Colonic mucosa (tissue), 4 donors: ENCODE measurements at regions not wholly inside any gene's neighbourhood (a gene's known extent, or its start where the extent isn't known, plus 50 kb on each side); places are given as distances from the start of the nearest gene placed in this dataset.
"Not testable (repeated sequence)": the region's sequence is repeated elsewhere in the genome, so short reads cannot be mapped to it uniquely, and the experiment has no call there.

ENCODE experiments used
- DNase-seq: peaks from one replicate; pipeline ENCODE4 v3.0.0-alpha.2; 2020
- H3K27ac ChIP-seq: fragments of 200-600 bp; one replicate; pipeline ENCODE4 v1.8.0; 2021
- H3K27me3 ChIP-seq: fragments of 200-600 bp; one replicate; pipeline ENCODE4 v1.8.0; 2021
- H3K36me3 ChIP-seq: fragments of 200-600 bp; one replicate; pipeline ENCODE4 v1.8.0; 2021
- H3K4me1 ChIP-seq: fragments of 200-600 bp; one replicate; pipeline ENCODE4 v1.8.0; 2021; ENCODE audit warnings: mild to moderate bottlenecking
- H3K4me3 ChIP-seq: fragments of 200-600 bp; one replicate; pipeline ENCODE4 v1.8.0; 2021
- H3K9ac ChIP-seq, 2 donors: one replicate each; pipeline ENCODE4 v1.7.0; 2013; ENCODE audit warnings: control low read depth in 2 of 2, low read depth in 2 of 2, low read length in 2 of 2
- H3K9me3 ChIP-seq: fragments of 200-600 bp; one replicate; pipeline ENCODE4 v1.8.0; 2021
- intact Hi-C: fragments of 100-400 bp; cut with DNase I; formaldehyde crosslinking; loops from one replicate; pipeline ENCODE4 v1.14.1; 2022
- TF ChIP-seq, protein P1 (sequence below): fragments of 200-600 bp; IDR thresholded peaks from one replicate; pipeline ENCODE4 v1.8.0; 2022; ENCODE audit warnings: antibody characterized with exemption, mild to moderate bottlenecking
- donor health status: healthy.
- donor health status: DM: no; HTN: no; CAD: no.
- donor health status: DM: no; HTN: no; CAD: no.

- no peak for DNase-seq
- TF ChIP-seq, protein P1, sequence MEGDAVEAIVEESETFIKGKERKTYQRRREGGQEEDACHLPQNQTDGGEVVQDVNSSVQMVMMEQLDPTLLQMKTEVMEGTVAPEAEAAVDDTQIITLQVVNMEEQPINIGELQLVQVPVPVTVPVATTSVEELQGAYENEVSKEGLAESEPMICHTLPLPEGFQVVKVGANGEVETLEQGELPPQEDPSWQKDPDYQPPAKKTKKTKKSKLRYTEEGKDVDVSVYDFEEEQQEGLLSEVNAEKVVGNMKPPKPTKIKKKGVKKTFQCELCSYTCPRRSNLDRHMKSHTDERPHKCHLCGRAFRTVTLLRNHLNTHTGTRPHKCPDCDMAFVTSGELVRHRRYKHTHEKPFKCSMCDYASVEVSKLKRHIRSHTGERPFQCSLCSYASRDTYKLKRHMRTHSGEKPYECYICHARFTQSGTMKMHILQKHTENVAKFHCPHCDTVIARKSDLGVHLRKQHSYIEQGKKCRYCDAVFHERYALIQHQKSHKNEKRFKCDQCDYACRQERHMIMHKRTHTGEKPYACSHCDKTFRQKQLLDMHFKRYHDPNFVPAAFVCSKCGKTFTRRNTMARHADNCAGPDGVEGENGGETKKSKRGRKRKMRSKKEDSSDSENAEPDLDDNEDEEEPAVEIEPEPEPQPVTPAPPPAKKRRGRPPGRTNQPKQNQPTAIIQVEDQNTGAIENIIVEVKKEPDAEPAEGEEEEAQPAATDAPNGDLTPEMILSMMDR = no peak
- Histone ChIP-seq H3K27ac (no peak overlapping the region), H3K9me3 (no peaks in the 10 kb centered on the region), H3K27me3 (no peaks in the 10 kb centered on the region), H3K4me1 (no peaks in the 10 kb centered on the region), H3K9ac (no peak overlapping the region), H3K36me3 (no peaks in the 10 kb centered on the region), H3K4me3 (no peak overlapping the region)
- intact Hi-C loops = no loop called here
Measured at GRCh38 chr5:38138574-38138973, 119.8 kb upstream of the EGFLAM start.

GRCh38 chr5:38135486-38136039 lies 122.8 kb upstream of the EGFLAM start:
- Histone ChIP-seq H3K27me3 (no peaks in the 10 kb centered on the region), H3K27ac (no peak overlapping the region), H3K36me3 (no peaks in the 10 kb centered on the region), H3K9ac (no peak overlapping the region), H3K9me3 (no peaks in the 10 kb centered on the region), H3K4me1 (no peaks in the 10 kb centered on the region), H3K4me3 (no peak overlapping the region)
- TF ChIP-seq, protein P1 = no peak
- DNase-seq = no peak
- intact Hi-C loops = no loop called here

GRCh38 chr5:38134810-38135209 lies 123.5 kb upstream of the EGFLAM start:
- no peak overlapping the region for H3K4me3 ChIP-seq
- intact Hi-C loops = no loop called here
- H3K36me3 ChIP-seq = no peaks in the 10 kb centered on the region
- no peaks in the 10 kb centered on the region for H3K27me3 ChIP-seq
- no peak for DNase-seq
- H3K27ac ChIP-seq = no peak overlapping the region
- H3K9ac ChIP-seq = no peak overlapping the region
- TF ChIP-seq, protein P1 = no peak
- no peaks in the 10 kb centered on the region for H3K9me3 ChIP-seq
- H3K4me1 ChIP-seq = no peaks in the 10 kb centered on the region

DNA sequence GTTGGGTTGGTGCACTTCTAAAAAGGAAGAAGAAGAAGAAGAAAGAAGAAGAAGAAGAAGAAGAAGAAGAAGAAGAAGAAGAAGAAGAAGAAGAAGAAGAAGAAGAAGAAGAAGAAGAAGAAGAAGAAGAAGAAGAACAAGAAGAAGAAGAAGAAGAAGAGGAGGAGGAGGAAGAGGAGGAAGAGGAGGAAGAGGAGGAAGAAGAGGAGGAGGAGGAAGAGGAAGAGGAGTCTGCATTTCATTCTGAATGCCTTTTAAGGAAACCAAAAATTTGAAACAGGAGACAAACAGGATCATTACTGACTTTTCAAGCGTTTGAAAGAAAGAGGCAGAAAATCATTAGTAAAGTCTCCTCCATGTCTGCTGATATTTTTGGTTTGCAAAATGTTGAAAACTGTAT lies 124.1 kb upstream of the EGFLAM start:
- H3K4me3 ChIP-seq, DNase-seq: not testable (repeated sequence)

DNA sequence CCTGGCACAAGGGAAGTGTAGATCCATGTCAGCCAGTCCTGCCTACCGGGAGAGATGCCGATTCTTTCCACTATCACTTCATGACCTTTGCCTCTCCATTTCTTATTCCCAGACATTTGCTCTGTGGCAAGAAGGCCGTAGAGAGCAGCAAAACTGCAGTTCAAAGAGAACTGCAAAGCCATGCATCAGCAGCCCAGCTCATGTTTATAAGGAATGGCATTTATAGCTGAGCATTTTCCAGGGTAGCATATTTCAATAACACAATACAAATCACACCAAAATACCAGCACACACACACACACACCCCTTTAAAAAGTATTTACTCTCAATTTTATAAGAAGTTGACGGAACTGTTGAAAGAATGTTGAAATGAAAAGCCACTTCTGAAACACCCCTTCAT lies 126.7 kb upstream of the EGFLAM start:
- no peaks in the 10 kb centered on the region for H3K27me3 ChIP-seq
- H3K9ac ChIP-seq = no peak overlapping the region
- no peaks in the 10 kb centered on the region for H3K4me1 ChIP-seq
- DNase-seq = no peak
- TF ChIP-seq, protein P1 = no peak
- no peaks in the 10 kb centered on the region for H3K36me3 ChIP-seq
- intact Hi-C loops = no loop called here
- no peaks in the 10 kb centered on the region for H3K9me3 ChIP-seq
- H3K27ac ChIP-seq = no peak overlapping the region
- H3K4me3 ChIP-seq = no peak overlapping the region

More for the DNA sequence above, 124.1 kb upstream of the EGFLAM start:
- H3K36me3 ChIP-seq, H3K9me3 ChIP-seq, H3K4me1 ChIP-seq, intact Hi-C loops, H3K9ac ChIP-seq, H3K27ac ChIP-seq, H3K27me3 ChIP-seq: not testable (repeated sequence)

DNA sequence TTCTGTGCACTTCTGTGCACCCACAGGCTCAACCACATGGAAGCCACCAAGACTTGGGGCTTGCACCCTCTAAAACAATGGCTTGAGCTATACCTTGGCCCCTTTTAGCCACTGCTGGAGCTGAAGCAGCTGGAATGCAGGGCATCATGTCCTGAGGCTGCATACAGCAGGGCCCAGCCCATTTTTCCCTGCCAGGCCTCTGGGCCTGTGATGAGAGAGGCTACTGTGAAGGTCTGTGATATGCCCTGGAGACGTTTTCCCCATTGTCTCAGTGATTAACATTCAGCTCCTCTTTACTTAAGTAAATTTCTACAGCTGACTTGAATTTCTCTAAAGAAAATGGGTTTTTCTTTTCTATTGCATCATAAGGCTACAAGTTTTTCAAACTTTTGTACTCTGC lies 134.0 kb upstream of the EGFLAM start:
- Histone ChIP-seq H3K27ac (no peak overlapping the region), H3K27me3 (no peaks in the 10 kb centered on the region), H3K4me3 (no peak overlapping the region), H3K4me1 (no peaks in the 10 kb centered on the region), H3K9me3 (no peaks in the 10 kb centered on the region), H3K36me3 (no peaks in the 10 kb centered on the region), H3K9ac (no peak overlapping the region)
- intact Hi-C loops = no loop called here
- TF ChIP-seq, protein P1 = no peak
- no peak for DNase-seq
